Thyroid gland (tissue), 4 donors: ENCODE measurements at regions not wholly inside any gene's neighbourhood (a gene's known extent, or its start where the extent isn't known, plus 50 kb on each side); places are given as distances from the start of the nearest gene placed in this dataset.

Source experiments
- POLR2A ChIP-seq, 2 donors: fragments of 450-650 bp; IDR thresholded peaks; one replicate each; pipeline ENCODE4 v1.6.1; 2017; ENCODE audit warnings: antibody characterized with exemption in 2 of 2, mild to moderate bottlenecking in 2 of 2, moderate library complexity in 1 of 2
- TF ChIP-seq, protein P1 (sequence below), 6 experiments: fragments of 200-600 bp in 3 of 6; fragments of 450-650 bp in 3 of 6; sonication (generic) in 3 of 6; IDR thresholded peaks; one replicate each; pipeline ENCODE4 v1.5.1; 2016 to 2019; ENCODE audit warnings: antibody characterized with exemption in 6 of 6, mild to moderate bottlenecking in 2 of 6, inconsistent platforms in 1 of 6, moderate library complexity in 1 of 6

DNA sequence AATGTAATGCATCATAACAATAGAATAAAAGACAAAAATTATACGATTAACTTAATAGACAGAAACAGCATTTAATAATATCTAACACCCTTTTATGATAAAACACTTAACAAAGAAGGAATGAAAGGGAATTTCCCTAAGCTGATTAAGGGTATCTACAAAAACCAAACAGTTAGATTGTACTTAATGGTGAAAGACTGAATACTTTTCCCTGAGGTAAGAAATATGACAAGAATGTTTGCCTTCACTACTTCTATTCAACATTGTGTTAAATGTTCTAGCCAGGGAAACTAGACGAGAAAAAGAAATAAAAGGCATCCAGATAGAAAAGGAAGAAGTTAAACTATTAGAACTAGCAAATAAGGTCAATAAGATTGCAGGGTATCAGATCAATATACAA lies 276.9 kb downstream of the BAMBI start:
- TF ChIP-seq, protein P1, sequence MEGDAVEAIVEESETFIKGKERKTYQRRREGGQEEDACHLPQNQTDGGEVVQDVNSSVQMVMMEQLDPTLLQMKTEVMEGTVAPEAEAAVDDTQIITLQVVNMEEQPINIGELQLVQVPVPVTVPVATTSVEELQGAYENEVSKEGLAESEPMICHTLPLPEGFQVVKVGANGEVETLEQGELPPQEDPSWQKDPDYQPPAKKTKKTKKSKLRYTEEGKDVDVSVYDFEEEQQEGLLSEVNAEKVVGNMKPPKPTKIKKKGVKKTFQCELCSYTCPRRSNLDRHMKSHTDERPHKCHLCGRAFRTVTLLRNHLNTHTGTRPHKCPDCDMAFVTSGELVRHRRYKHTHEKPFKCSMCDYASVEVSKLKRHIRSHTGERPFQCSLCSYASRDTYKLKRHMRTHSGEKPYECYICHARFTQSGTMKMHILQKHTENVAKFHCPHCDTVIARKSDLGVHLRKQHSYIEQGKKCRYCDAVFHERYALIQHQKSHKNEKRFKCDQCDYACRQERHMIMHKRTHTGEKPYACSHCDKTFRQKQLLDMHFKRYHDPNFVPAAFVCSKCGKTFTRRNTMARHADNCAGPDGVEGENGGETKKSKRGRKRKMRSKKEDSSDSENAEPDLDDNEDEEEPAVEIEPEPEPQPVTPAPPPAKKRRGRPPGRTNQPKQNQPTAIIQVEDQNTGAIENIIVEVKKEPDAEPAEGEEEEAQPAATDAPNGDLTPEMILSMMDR (IDR thresholded peaks at IDR 0.05) = no peak
- TF ChIP-seq POLR2A (IDR thresholded peaks at IDR 0.05) = no peak
